Keratinocyte (primary cell): ENCODE measurements at regions not wholly inside any gene's neighbourhood (a gene's known extent, or its start where the extent isn't known, plus 50 kb on each side); places are given as distances from the start of the nearest gene placed in this dataset.

Experiments
- EZH2 ChIP-seq: IDR thresholded peaks from one replicate; pipeline ENCODE4 v1.6.1; 2012; ENCODE audit warnings: inconsistent platforms, mild to moderate bottlenecking, low read length, moderate library complexity
- TF ChIP-seq, protein P1 (sequence below), 3 experiments: IDR thresholded peaks in 1 of 3; conservative IDR thresholded peaks in 1 of 3; optimal IDR thresholded peaks in 1 of 3; 2 replicates in 2 of 3; 3 replicates in 1 of 3; pipeline versions ENCODE3 to v1.5.1; 2011; ENCODE audit warnings: low read length in 3 of 3, mild to moderate bottlenecking in 3 of 3, moderate library complexity in 2 of 3, control low read depth in 1 of 3, inconsistent platforms in 1 of 3; ENCODE audit not compliant: insufficient read depth in 2 of 3; ENCODE audit errors: extremely low read depth in 1 of 3

GRCh38 chr9:19555214-19555613, 146.4 kb downstream of the ACER2 start:
- TF ChIP-seq EZH2: no peak
- TF ChIP-seq, protein P1, sequence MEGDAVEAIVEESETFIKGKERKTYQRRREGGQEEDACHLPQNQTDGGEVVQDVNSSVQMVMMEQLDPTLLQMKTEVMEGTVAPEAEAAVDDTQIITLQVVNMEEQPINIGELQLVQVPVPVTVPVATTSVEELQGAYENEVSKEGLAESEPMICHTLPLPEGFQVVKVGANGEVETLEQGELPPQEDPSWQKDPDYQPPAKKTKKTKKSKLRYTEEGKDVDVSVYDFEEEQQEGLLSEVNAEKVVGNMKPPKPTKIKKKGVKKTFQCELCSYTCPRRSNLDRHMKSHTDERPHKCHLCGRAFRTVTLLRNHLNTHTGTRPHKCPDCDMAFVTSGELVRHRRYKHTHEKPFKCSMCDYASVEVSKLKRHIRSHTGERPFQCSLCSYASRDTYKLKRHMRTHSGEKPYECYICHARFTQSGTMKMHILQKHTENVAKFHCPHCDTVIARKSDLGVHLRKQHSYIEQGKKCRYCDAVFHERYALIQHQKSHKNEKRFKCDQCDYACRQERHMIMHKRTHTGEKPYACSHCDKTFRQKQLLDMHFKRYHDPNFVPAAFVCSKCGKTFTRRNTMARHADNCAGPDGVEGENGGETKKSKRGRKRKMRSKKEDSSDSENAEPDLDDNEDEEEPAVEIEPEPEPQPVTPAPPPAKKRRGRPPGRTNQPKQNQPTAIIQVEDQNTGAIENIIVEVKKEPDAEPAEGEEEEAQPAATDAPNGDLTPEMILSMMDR (optimal IDR thresholded peaks at IDR 0.05 in 1 of 3, IDR thresholded peaks at IDR 0.05 in 1 of 3, conservative IDR thresholded peaks at IDR 0.05 in 1 of 3; ENCODE audit: extremely low read depth in 1 of 3, insufficient read depth in 2 of 3, low read length in 3 of 3): no peak
